Transverse colon (tissue), 4 donors: ENCODE measurements at regions not wholly inside any gene's neighbourhood (a gene's known extent, or its start where the extent isn't known, plus 50 kb on each side); places are given as distances from the start of the nearest gene placed in this dataset.
A peak's percentile ranks its signal among the peaks of the same experiment; 100 is the strongest.

Source experiments
- DNase-seq: peaks from one replicate; pipeline ENCODE4 v3.0.0-alpha.2; 2019
- H3K27ac ChIP-seq, 4 donors: fragments of 200-600 bp; sonication (generic); 2 replicates each; pipeline ENCODE4 v1.5.1; 2016 to 2018; ENCODE audit warnings: inconsistent platforms in 4 of 4
- H3K27me3 ChIP-seq: fragments of 200-600 bp; sonication (generic); 2 replicates; pipeline ENCODE4 v1.5.1; 2017; ENCODE audit warnings: inconsistent platforms
- H3K36me3 ChIP-seq, 4 donors: fragments of 200-600 bp; sonication (generic); 2 replicates each; pipeline ENCODE4 v1.5.1; 2017 to 2019; ENCODE audit warnings: inconsistent platforms in 4 of 4
- H3K4me1 ChIP-seq, 4 donors: fragments of 200-600 bp; sonication (generic); 2 replicates each; pipeline ENCODE4 v1.5.1; 2017 to 2020; ENCODE audit warnings: inconsistent platforms in 4 of 4
- H3K4me3 ChIP-seq, 4 donors: fragments of 200-600 bp; sonication (generic); 1 replicate in 1 of 4; 2 replicates in 3 of 4; pipeline versions ENCODE4 v1.5.1 to v1.6.1; 2017 to 2019; ENCODE audit warnings: inconsistent platforms in 4 of 4
- H3K9me3 ChIP-seq, 2 donors: fragments of 200-600 bp; sonication (generic); 2 replicates each; pipeline ENCODE4 v1.5.1; 2017 to 2019; ENCODE audit warnings: inconsistent platforms in 2 of 2
- CTCF ChIP-seq, 5 experiments: fragments of 200-600 bp in 3 of 5; fragments of 450-650 bp in 2 of 5; sonication (generic) in 3 of 5; IDR thresholded peaks; 1 replicate in 2 of 5; 2 replicates in 3 of 5; pipeline ENCODE4 v1.5.1; 2016 to 2017; ENCODE audit warnings: antibody characterized with exemption in 5 of 5, inconsistent platforms in 3 of 5, mild to moderate bottlenecking in 2 of 5, moderate library complexity in 1 of 5
- EP300 ChIP-seq: sonication (generic); formaldehyde crosslinking; IDR thresholded peaks from one replicate; pipeline ENCODE4 v1.6.1; 2017; ENCODE audit warnings: antibody characterized with exemption, low read depth
- POLR2A ChIP-seq: fragments of 450-650 bp; IDR thresholded peaks from one replicate; pipeline ENCODE4 v1.6.1; 2016; ENCODE audit warnings: antibody characterized with exemption, mild to moderate bottlenecking, moderate library complexity
- POLR2AphosphoS5 ChIP-seq, 3 donors: sonication (generic); formaldehyde crosslinking; IDR thresholded peaks; one replicate each; pipeline ENCODE4 v1.6.1; 2016; ENCODE audit warnings: antibody characterized with exemption in 3 of 3
- WGBS, 2 donors: methylation state at CpG; one replicate each; pipeline ENCODE4 v1.1.5; 2018; ENCODE audit warnings: low coverage in 1 of 2; 5-methylcytosine and 5-hydroxymethylcytosine counted together
- in situ Hi-C, 4 donors: fragments of 200-750 bp; cut with MboI; loops; one replicate each; pipeline versions ENCODE4 v1.15.0 to v1.15.1; 2017; ENCODE audit warnings: low sequenced_read_pairs in 3 of 4, low pct_ligation_motif_present in 1 of 4, low pct_unique_long_range_greater_than_20kb in 1 of 4
- intact Hi-C: fragments of 100-400 bp; cut with DNase I; formaldehyde crosslinking; loops from one replicate; pipeline ENCODE4 v1.15.1; 2023; ENCODE audit warnings: low total_unique reads

GRCh38 chr22:49543876-49544275 lies 283.8 kb downstream of the BRD1 start:
- DNase-seq, result no peak
- in situ Hi-C loops, result no loop called here

DNA sequence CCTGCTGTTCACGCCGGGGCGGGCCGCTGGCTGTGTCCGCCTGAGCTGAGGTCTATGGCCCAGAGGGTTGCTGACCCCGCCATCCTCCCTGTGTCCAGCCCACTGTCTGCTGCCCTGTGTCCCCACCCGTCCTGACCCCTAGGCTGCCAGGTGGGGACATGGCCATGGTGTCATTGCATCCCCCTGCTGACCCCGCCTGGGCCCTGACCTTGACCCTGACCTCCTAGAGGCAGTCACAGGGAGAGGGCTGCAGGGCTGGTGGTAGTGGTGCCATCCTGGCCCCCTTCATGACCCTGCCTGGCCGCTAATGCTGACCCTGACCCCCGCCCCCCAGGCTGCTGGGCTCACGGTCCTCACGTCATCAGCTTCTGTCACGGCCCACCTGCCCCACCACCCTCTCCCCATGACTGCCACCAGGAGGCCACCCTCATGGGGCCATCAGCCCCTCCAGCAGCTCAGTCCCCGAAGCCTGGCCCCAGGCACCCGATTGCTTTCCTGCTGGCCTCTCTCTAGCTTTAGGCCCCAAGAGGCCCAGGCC lies 285.9 kb downstream of the BRD1 start:
- H3K27ac ChIP-seq, result no peak overlapping the region
- no peaks in the 10 kb centered on the region for H3K27me3 ChIP-seq
- no peak overlapping the region for H3K4me3 ChIP-seq
- 90% methylated on average over 14 of the region's 15 CpGs; no CpG with 5 or more reads in 1 of the 2 donors for WGBS, 2 donors
- no peak for DNase-seq
- TF ChIP-seq CTCF (IDR thresholded peaks at IDR 0.05), result no peak
- no peak for TF ChIP-seq POLR2A
- no peak for TF ChIP-seq EP300
- no peak for TF ChIP-seq POLR2AphosphoS5 (IDR thresholded peaks at IDR 0.05)
- in situ Hi-C loops, result no loop called here
- H3K4me1 ChIP-seq, result no peaks in the 10 kb centered on the region
- intact Hi-C loops, result no loop called here
- no peaks in the 10 kb centered on the region for H3K36me3 ChIP-seq
- no peaks in the 10 kb centered on the region for H3K9me3 ChIP-seq

More at GRCh38 chr22:49543876-49544275, 283.8 kb downstream of the BRD1 start:
- peaks cover 5% of the 10 kb centered on the region for H3K27me3 ChIP-seq
- TF ChIP-seq POLR2A, result no peak
- no peak for TF ChIP-seq POLR2AphosphoS5 (IDR thresholded peaks at IDR 0.05)
- TF ChIP-seq EP300, result no peak
- TF ChIP-seq CTCF (IDR thresholded peaks at IDR 0.05), result no peak
- no peaks in the 10 kb centered on the region for H3K9me3 ChIP-seq
- no peaks in the 10 kb centered on the region for H3K36me3 ChIP-seq
- H3K27ac ChIP-seq, result no peak overlapping the region
- 71 to 82% methylated on average over 5 to 10 of the region's 10 CpGs for WGBS, 2 donors
- intact Hi-C loops, result no loop called here
- H3K4me1 ChIP-seq, result no peaks in the 10 kb centered on the region
- H3K4me3 ChIP-seq, result no peak overlapping the region

GRCh38 chr22:49540913-49541692 lies 286.6 kb downstream of the BRD1 start:
- WGBS, 2 donors, result 95% methylated on average over 59 of the region's 59 CpGs; no CpG with 5 or more reads in 1 of the 2 donors
- Histone ChIP-seq H3K4me3 (no peak overlapping the region), H3K36me3 (no peaks in the 10 kb centered on the region), H3K4me1 (no peaks in the 10 kb centered on the region), H3K27ac (no peak overlapping the region), H3K9me3 (no peaks in the 10 kb centered on the region), H3K27me3 (no peaks in the 10 kb centered on the region)
- no peak for TF ChIP-seq POLR2A
- TF ChIP-seq POLR2AphosphoS5 (IDR thresholded peaks at IDR 0.05), result no peak
- TF ChIP-seq CTCF (IDR thresholded peaks at IDR 0.05), result no peak
- TF ChIP-seq EP300, result no peak
- intact Hi-C loops, result no loop called here
- in situ Hi-C loops, result no loop called here
- DNase-seq, result peak; percentile 4

DNA sequence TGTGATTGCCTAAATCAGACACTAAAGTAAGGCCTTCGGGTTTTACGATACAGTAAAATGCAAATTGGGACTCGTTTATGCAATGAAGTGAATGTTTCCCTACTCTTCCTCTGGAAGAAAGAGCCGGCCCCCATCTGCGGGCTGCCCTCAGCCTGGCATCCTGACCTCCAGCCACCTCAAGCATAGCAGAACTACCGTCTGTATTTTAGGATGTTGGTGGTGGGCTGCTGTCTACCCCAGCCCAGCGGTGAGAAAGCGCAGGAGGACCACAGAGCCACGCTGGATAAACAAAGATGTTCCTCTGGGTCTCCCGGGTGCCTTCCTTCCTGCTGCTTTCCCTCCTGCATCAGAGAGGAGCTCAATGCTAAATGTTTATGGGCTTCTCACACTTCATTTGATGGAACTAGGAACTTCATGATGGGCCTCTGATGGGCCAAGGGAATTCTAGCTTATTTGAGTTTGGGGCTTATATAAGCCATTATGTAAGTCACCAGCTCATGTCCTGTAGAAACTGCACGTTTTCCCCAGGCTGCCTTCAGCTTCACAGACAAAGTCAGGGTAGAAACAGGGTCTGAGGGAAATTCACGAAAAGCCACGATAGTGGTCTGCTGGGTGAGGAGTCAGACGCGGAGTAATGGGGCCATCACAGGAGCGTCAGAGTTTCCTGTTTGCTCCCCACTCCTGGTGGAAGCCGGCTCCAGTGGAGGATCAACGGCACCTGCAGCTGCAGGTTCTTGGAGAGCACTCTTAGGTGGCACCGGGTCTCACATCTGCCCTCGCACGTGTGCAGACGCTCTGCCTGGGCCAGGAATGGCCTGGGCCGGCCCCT lies 287.4 kb downstream of the BRD1 start:
- WGBS, 2 donors, result 54 to 76% methylated on average over 7 to 23 of the region's 23 CpGs
- in situ Hi-C loops, result no loop called here
- TF ChIP-seq EP300 (no peak), POLR2A (no peak), CTCF (IDR thresholded peaks at IDR 0.05) (no peak), POLR2AphosphoS5 (IDR thresholded peaks at IDR 0.05) (no peak)
- no peaks in the 10 kb centered on the region for H3K36me3 ChIP-seq
- H3K4me3 ChIP-seq, result no peak overlapping the region
- H3K27me3 ChIP-seq, result no peaks in the 10 kb centered on the region
- H3K27ac ChIP-seq, result no peak overlapping the region
- no peak for DNase-seq
- no peaks in the 10 kb centered on the region for H3K9me3 ChIP-seq
- no peaks in the 10 kb centered on the region for H3K4me1 ChIP-seq
- intact Hi-C loops, result no loop called here
